SK-N-SH treated with all-trans-retinoic acid at 6 μM for 48 hours (cell line): ENCODE measurements at regions not wholly inside any gene's neighbourhood (a gene's known extent, or its start where the extent isn't known, plus 50 kb on each side); places are given as distances from the start of the nearest gene placed in this dataset.

ENCODE experiments used
- ATAC-seq: fragments of 200-7000 bp; cut with Tn5 transposase; 3 replicates; pipeline ENCODE4 v1.9.1; 2020; ENCODE audit warnings: mild to moderate bottlenecking, moderate library complexity
- ARNTL ChIP-seq: fragments of 450-650 bp; formaldehyde crosslinking; IDR thresholded peaks from 2 replicates; pipeline ENCODE4 v1.5.0; 2020; ENCODE audit warnings: low read depth, mild to moderate bottlenecking, moderate library complexity, borderline replicate concordance
- CREB5 ChIP-seq: fragments of 250-450 bp; sonication (Bioruptor Pico); IDR thresholded peaks from 2 replicates; pipeline ENCODE4 v1.5.1; 2020; ENCODE audit warnings: low read depth, mild to moderate bottlenecking, moderate library complexity
- CSDC2 ChIP-seq: fragments of 250-450 bp; sonication (Bioruptor Pico); IDR thresholded peaks from 2 replicates; pipeline ENCODE4 v1.5.0; 2020; ENCODE audit warnings: mild to moderate bottlenecking, moderate library complexity
- CSRNP3 ChIP-seq: fragments of 250-450 bp; sonication (Bioruptor Pico); IDR thresholded peaks from 2 replicates; pipeline ENCODE4 v1.5.1; 2021; ENCODE audit warnings: mild to moderate bottlenecking, moderate library complexity
- ESRRG ChIP-seq: fragments of 250-450 bp; sonication (Bioruptor Pico); IDR thresholded peaks from 2 replicates; pipeline ENCODE4 v1.6.1; 2021; ENCODE audit warnings: mild to moderate bottlenecking
- GLIS3 ChIP-seq: fragments of 250-450 bp; sonication (Bioruptor Pico); IDR thresholded peaks from 2 replicates; pipeline ENCODE4 v1.5.0; 2020; ENCODE audit warnings: mild to moderate bottlenecking, moderate library complexity
- ISL1 ChIP-seq: fragments of 250-450 bp; sonication (Bioruptor Pico); IDR thresholded peaks from 2 replicates; pipeline ENCODE4 v2.1.2; 2022; ENCODE audit warnings: mild to moderate bottlenecking, moderate library complexity
- OSR1 ChIP-seq: fragments of 250-450 bp; sonication (Bioruptor Pico); IDR thresholded peaks from 2 replicates; pipeline ENCODE4 v1.8.0; 2022; ENCODE audit warnings: moderate library complexity, mild to moderate bottlenecking, inconsistent platforms
- PATZ1 ChIP-seq: fragments of 250-450 bp; sonication (Bioruptor Pico); IDR thresholded peaks from 2 replicates; pipeline ENCODE4 v1.8.0; 2020; ENCODE audit warnings: mild to moderate bottlenecking, moderate library complexity, borderline replicate concordance
- POU6F1 ChIP-seq: fragments of 250-450 bp; sonication (Bioruptor Pico); IDR thresholded peaks from 2 replicates; pipeline ENCODE4 v1.8.0; 2021; ENCODE audit warnings: low read depth, mild to moderate bottlenecking, moderate library complexity, borderline replicate concordance
- PPARA ChIP-seq: fragments of 250-450 bp; sonication (Bioruptor Pico); IDR thresholded peaks from 2 replicates; pipeline ENCODE4 v1.5.0; 2020; ENCODE audit warnings: mild to moderate bottlenecking, borderline replicate concordance
- RARB ChIP-seq: fragments of 250-450 bp; sonication (Bioruptor Pico); IDR thresholded peaks from 2 replicates; pipeline ENCODE4 v1.8.0; 2021; ENCODE audit warnings: mild to moderate bottlenecking, moderate library complexity
- SNAI2 ChIP-seq: fragments of 250-450 bp; sonication (Bioruptor Pico); IDR thresholded peaks from 2 replicates; pipeline ENCODE4 v1.5.0; 2020; ENCODE audit warnings: mild to moderate bottlenecking, moderate library complexity
- TCF4 ChIP-seq: fragments of 250-450 bp; sonication (Bioruptor Pico); IDR thresholded peaks from 2 replicates; pipeline ENCODE4 v1.8.0; 2021; ENCODE audit warnings: mild to moderate bottlenecking, moderate library complexity, borderline replicate concordance
- TOX ChIP-seq: fragments of 250-450 bp; sonication (Bioruptor Pico); IDR thresholded peaks from 2 replicates; pipeline ENCODE4 v1.8.0; 2021; ENCODE audit warnings: mild to moderate bottlenecking, moderate library complexity, borderline replicate concordance
- TSHZ2 ChIP-seq: fragments of 250-450 bp; sonication (Bioruptor Pico); IDR thresholded peaks from 2 replicates; pipeline ENCODE4 v1.5.0; 2020; ENCODE audit warnings: mild to moderate bottlenecking, moderate library complexity
- ZC3H10 ChIP-seq: fragments of 250-450 bp; sonication (Bioruptor Pico); IDR thresholded peaks from 2 replicates; pipeline ENCODE4 v1.5.1; 2021; ENCODE audit warnings: mild to moderate bottlenecking, moderate library complexity
- ZFP3 ChIP-seq: fragments of 250-450 bp; sonication (Bioruptor Pico); IDR thresholded peaks from 2 replicates; pipeline ENCODE4 v1.5.0; 2020; ENCODE audit warnings: mild to moderate bottlenecking, moderate library complexity
- ZFP30 ChIP-seq: fragments of 450-650 bp; formaldehyde crosslinking; IDR thresholded peaks from 2 replicates; pipeline ENCODE4 v1.5.0; 2022; ENCODE audit warnings: mild to moderate bottlenecking, moderate library complexity
- ZNF565 ChIP-seq: fragments of 450-650 bp; formaldehyde crosslinking; conservative IDR thresholded peaks from 2 replicates; pipeline ENCODE4 v1.5.0; 2020; ENCODE audit warnings: low read depth, mild to moderate bottlenecking, moderate library complexity
- ZNF70 ChIP-seq: fragments of 450-650 bp; formaldehyde crosslinking; IDR thresholded peaks from 2 replicates; pipeline ENCODE4 v1.5.0; 2020; ENCODE audit warnings: mild to moderate bottlenecking, moderate library complexity
- ZNF8 ChIP-seq: fragments of 450-650 bp; formaldehyde crosslinking; IDR thresholded peaks from 2 replicates; pipeline ENCODE4 v1.5.0; 2020; ENCODE audit warnings: mild to moderate bottlenecking, moderate library complexity

GRCh38 chr4:98828801-98829200 lies 100.1 kb downstream of the EIF4E start:
- TF ChIP-seq ZNF565 (CRISPR knock-in tag) (no peak), ZNF8 (CRISPR knock-in tag) (no peak), CREB5 (CRISPR knock-in tag) (no peak), OSR1 (no peak), ZFP30 (no peak), CSRNP3 (CRISPR knock-in tag) (no peak), TOX (CRISPR knock-in tag) (no peak), ZC3H10 (CRISPR knock-in tag) (no peak), ZFP3 (CRISPR knock-in tag) (no peak), RARB (CRISPR knock-in tag) (no peak), ISL1 (CRISPR knock-in tag) (no peak), TSHZ2 (CRISPR knock-in tag) (no peak), GLIS3 (no peak), ESRRG (no peak)
- ATAC-seq = no peak

GRCh38 chr4:98827661-98828060 lies 101.3 kb downstream of the EIF4E start:
- TF ChIP-seq POU6F1 (CRISPR knock-in tag) = no peak
- no peak for TF ChIP-seq TCF4 (CRISPR knock-in tag)
- TF ChIP-seq CSRNP3 (CRISPR knock-in tag) = no peak
- no peak for TF ChIP-seq PPARA (CRISPR knock-in tag)
- no peak for TF ChIP-seq PATZ1 (CRISPR knock-in tag)
- no peak for TF ChIP-seq ARNTL (CRISPR knock-in tag)
- no peak for TF ChIP-seq ZNF70 (CRISPR knock-in tag)
- TF ChIP-seq RARB (CRISPR knock-in tag) = no peak
- no peak for TF ChIP-seq ISL1 (CRISPR knock-in tag)
- TF ChIP-seq GLIS3 = no peak
- no peak for TF ChIP-seq ESRRG
- no peak for TF ChIP-seq TOX (CRISPR knock-in tag)
- no peak for TF ChIP-seq CSDC2 (CRISPR knock-in tag)
- TF ChIP-seq SNAI2 (CRISPR knock-in tag) = no peak
- no peak for TF ChIP-seq OSR1
- no peak for TF ChIP-seq ZNF8 (CRISPR knock-in tag)
- TF ChIP-seq ZFP3 (CRISPR knock-in tag) = no peak
- no peak for TF ChIP-seq TSHZ2 (CRISPR knock-in tag)
- ATAC-seq = no peak
